SK-N-SH (cell line): ENCODE measurements at regions not wholly inside any gene's neighbourhood (a gene's known extent, or its start where the extent isn't known, plus 50 kb on each side); places are given as distances from the start of the nearest gene placed in this dataset.

Experiments
- EZH2phosphoT487 ChIP-seq: fragments of 200-600 bp; sonication (generic); IDR thresholded peaks from 2 replicates; pipeline ENCODE4 v1.6.1; 2017; ENCODE audit warnings: low read depth, mixed run types, mild to moderate bottlenecking, antibody characterized with exemption, moderate library complexity, borderline replicate concordance
- FOXM1 ChIP-seq: IDR thresholded peaks from 2 replicates; pipeline ENCODE4 v1.4.0; 2012; ENCODE audit warnings: low read depth, mild to moderate bottlenecking
- RAD21 ChIP-seq: IDR thresholded peaks from 2 replicates; pipeline ENCODE4 v1.6.1; 2012; ENCODE audit warnings: mild to moderate bottlenecking, low read length
- RCOR1 ChIP-seq: fragments of 150-350 bp; IDR thresholded peaks from 2 replicates; pipeline ENCODE4 v1.6.1; 2017; ENCODE audit warnings: antibody characterized with exemption, low read length
- TAF1 ChIP-seq: IDR thresholded peaks from 2 replicates; pipeline ENCODE4 v1.6.1; 2012; ENCODE audit warnings: low read depth, mild to moderate bottlenecking, low read length, moderate library complexity, borderline replicate concordance

DNA sequence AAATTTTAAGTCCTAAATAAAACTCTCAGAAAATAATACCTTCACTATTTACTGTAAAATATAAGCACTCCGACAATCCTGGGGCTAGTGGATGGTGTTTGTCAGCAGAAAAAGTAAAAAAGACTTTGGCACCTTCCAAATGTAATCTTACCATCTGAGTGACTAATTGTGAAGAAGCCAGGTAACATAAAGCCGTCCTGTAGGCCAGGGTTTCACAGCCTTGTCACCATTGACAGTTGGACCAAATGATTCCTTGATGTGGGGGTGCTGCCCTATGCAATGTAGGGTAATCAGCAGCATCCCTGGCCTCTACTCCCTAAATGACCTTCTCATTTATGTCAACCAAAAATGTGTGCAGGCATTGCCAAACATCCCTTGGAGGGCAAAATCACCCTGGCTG is 87.2 kb downstream of the CAPZA3 start:
- no peak for TF ChIP-seq RAD21
- TF ChIP-seq FOXM1, result no peak
- no peak for TF ChIP-seq RCOR1
- no peak for TF ChIP-seq EZH2phosphoT487
- TF ChIP-seq TAF1, result no peak
